HEK293T (cell line): ENCODE measurements at regions not wholly inside any gene's neighbourhood (a gene's known extent, or its start where the extent isn't known, plus 50 kb on each side); places are given as distances from the start of the nearest gene placed in this dataset.

ENCODE experiments used
- L3MBTL2 ChIP-seq: fragments of 450-650 bp; conservative IDR thresholded peaks from 2 replicates; pipeline ENCODE4 v1.6.1; 2016; ENCODE audit warnings: mild to moderate bottlenecking
- LEF1 ChIP-seq: fragments of 450-650 bp; IDR thresholded peaks from 2 replicates; pipeline ENCODE4 v1.6.1; 2017; ENCODE audit warnings: mild to moderate bottlenecking, borderline replicate concordance

- no peak for TF ChIP-seq LEF1
- no peak for TF ChIP-seq L3MBTL2
Measured at GRCh38 chr18:75349668-75350511, 77.6 kb downstream of the SMIM21 start.
